Heart right ventricle (tissue), 16 donors: ENCODE measurements at regions not wholly inside any gene's neighbourhood (a gene's known extent, or its start where the extent isn't known, plus 50 kb on each side); places are given as distances from the start of the nearest gene placed in this dataset.

Experiments used
- ATAC-seq, 8 donors: fragments of 200-7000 bp; cut with Tn5 transposase; one replicate each; pipeline ENCODE4 v1.9.1; 2020; ENCODE audit warnings: mild to moderate bottlenecking in 8 of 8, moderate library complexity in 8 of 8, moderate number of reproducible peaks in 1 of 8
- DNase-seq, 2 donors: peaks; one replicate each; pipeline ENCODE4 v3.0.0-alpha.2; 2020
- H3K27ac ChIP-seq, 10 donors: fragments of 200-600 bp; sonication (generic) in 2 of 10; one replicate each; pipeline versions ENCODE4 v1.5.0 to v1.8.0; 2020 to 2022; ENCODE audit warnings: mild to moderate bottlenecking in 3 of 10
- H3K27me3 ChIP-seq, 7 donors: fragments of 200-600 bp; one replicate each; pipeline ENCODE4 v1.8.0; 2021 to 2022; ENCODE audit warnings: mild to moderate bottlenecking in 2 of 7
- H3K36me3 ChIP-seq, 9 donors: fragments of 200-600 bp; sonication (generic) in 1 of 9; one replicate each; pipeline versions ENCODE4 v1.5.0 to v1.8.0; 2020 to 2022; ENCODE audit warnings: mild to moderate bottlenecking in 2 of 9
- H3K4me1 ChIP-seq, 9 donors: fragments of 200-600 bp; sonication (generic) in 1 of 9; one replicate each; pipeline versions ENCODE4 v1.5.0 to v1.8.0; 2020 to 2022; ENCODE audit warnings: mild to moderate bottlenecking in 4 of 9
- H3K4me3 ChIP-seq, 10 donors: fragments of 200-600 bp; sonication (generic) in 2 of 10; one replicate each; pipeline versions ENCODE4 v1.5.0 to v1.8.0; 2020 to 2022; ENCODE audit warnings: mild to moderate bottlenecking in 7 of 10, moderate library complexity in 2 of 10
- H3K9me3 ChIP-seq, 11 donors: fragments of 200-600 bp in 10 of 11; sonication (generic) in 2 of 11; one replicate each; pipeline versions ENCODE4 v1.5.0 to v1.8.0; 2013 to 2022; ENCODE audit warnings: mild to moderate bottlenecking in 2 of 11, control low read depth in 1 of 11, moderate library complexity in 1 of 11
- WGBS, 2 donors: extraction: QIAGEN DNeasy Blood & Tissue Kit; methylation state at CpG; one replicate each; pipeline ENCODE4 v1.1.7; 2013; ENCODE audit warnings: inconsistent platforms in 1 of 2; 5-methylcytosine and 5-hydroxymethylcytosine counted together
- intact Hi-C, 10 donors: fragments of 100-400 bp; cut with DNase I; formaldehyde crosslinking; loops; one replicate each; pipeline versions ENCODE4 v1.11.1 to v1.14.2; 2022
- TF ChIP-seq, protein P1 (sequence below), 9 donors: fragments of 200-600 bp; sonication (generic) in 2 of 9; IDR thresholded peaks; one replicate each; pipeline versions ENCODE4 v1.5.0 to v1.8.0; 2021 to 2022; ENCODE audit warnings: antibody characterized with exemption in 9 of 9, mild to moderate bottlenecking in 5 of 9, moderate library complexity in 1 of 9
- donor health status: Arrhythmogenic right ventricular cardiomyopathy.
- donor health status: ischemic (EF 13 %, LVEDD 7.1; RV severe dilation, severe dysfunction).
- donor health status: healthy with polysubstance abuse.
- donor health status: DM: no; HTN: yes; CAD: no.
- donor health status: DM: no; HTN: no; CAD: no.
- donor health status: ischemic (EF 25% LVEDD 6.9; RV normal size, moderate dysfunction).
- donor health status: ischemic (EF 25% LVEDD 5.7; RV mildly dilated, moderate dysfunction).
- donor health status: healthy.
- donor health status: DM: yes; HTN: yes; CAD: no.
- donor health status: Ischemic cardiomyopathy.
- donor health status: ischemic (EF 35%, LVEDD 5.7; RV mildly dilated, moderate dysfunction).
- donor health status: nonischemic (EF 11% LVEDD 7.7; RV severe dilation, severe dysfunction).
- donor health status: DM: yes; HTN: yes; CAD: no.
- donor health status: PGD.
- donor health status: ischemic (EF 29% LVEDD 5.4; RV normal size, mild dysfunction).
- donor health status: nonischemic (EF 23%, LVEDD 6.1; RV moderate dilation, normal function).

GRCh38 chr12:72957454-72957853 is 685.3 kb downstream of the TRHDE start:
- ATAC-seq (no peak), DNase-seq (no peak)
- H3K4me3 ChIP-seq = no peak overlapping the region
- H3K36me3 ChIP-seq = no peaks in the 10 kb centered on the region
- H3K9me3 ChIP-seq = peaks cover 0 to 16% (median 0%) of the 10 kb centered on the region in 11 donors
- H3K27me3 ChIP-seq = no peaks in the 10 kb centered on the region
- TF ChIP-seq, protein P1, sequence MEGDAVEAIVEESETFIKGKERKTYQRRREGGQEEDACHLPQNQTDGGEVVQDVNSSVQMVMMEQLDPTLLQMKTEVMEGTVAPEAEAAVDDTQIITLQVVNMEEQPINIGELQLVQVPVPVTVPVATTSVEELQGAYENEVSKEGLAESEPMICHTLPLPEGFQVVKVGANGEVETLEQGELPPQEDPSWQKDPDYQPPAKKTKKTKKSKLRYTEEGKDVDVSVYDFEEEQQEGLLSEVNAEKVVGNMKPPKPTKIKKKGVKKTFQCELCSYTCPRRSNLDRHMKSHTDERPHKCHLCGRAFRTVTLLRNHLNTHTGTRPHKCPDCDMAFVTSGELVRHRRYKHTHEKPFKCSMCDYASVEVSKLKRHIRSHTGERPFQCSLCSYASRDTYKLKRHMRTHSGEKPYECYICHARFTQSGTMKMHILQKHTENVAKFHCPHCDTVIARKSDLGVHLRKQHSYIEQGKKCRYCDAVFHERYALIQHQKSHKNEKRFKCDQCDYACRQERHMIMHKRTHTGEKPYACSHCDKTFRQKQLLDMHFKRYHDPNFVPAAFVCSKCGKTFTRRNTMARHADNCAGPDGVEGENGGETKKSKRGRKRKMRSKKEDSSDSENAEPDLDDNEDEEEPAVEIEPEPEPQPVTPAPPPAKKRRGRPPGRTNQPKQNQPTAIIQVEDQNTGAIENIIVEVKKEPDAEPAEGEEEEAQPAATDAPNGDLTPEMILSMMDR (IDR thresholded peaks at IDR 0.05) = no peak
- intact Hi-C loops = no loop called here
- WGBS, 2 donors = 76 to 85% methylated on average over 3 of the region's 3 CpGs
- H3K27ac ChIP-seq = no peak overlapping the region
- no peaks in the 10 kb centered on the region for H3K4me1 ChIP-seq

GRCh38 chr12:72966684-72967083 is 694.5 kb downstream of the TRHDE start:
- H3K4me1 ChIP-seq = no peaks in the 10 kb centered on the region
- intact Hi-C loops = no loop called here
- no peaks in the 10 kb centered on the region for H3K27me3 ChIP-seq
- peaks cover 0 to 5% (median 0%) of the 10 kb centered on the region in 11 donors for H3K9me3 ChIP-seq
- no peak for DNase-seq
- TF ChIP-seq, protein P1 (IDR thresholded peaks at IDR 0.05) = no peak
- no peak for ATAC-seq
- no peak overlapping the region for H3K4me3 ChIP-seq
- no peaks in the 10 kb centered on the region for H3K36me3 ChIP-seq
- WGBS, 2 donors = 73 to 80% methylated on average over 3 of the region's 3 CpGs
- H3K27ac ChIP-seq = no peak overlapping the region

DNA sequence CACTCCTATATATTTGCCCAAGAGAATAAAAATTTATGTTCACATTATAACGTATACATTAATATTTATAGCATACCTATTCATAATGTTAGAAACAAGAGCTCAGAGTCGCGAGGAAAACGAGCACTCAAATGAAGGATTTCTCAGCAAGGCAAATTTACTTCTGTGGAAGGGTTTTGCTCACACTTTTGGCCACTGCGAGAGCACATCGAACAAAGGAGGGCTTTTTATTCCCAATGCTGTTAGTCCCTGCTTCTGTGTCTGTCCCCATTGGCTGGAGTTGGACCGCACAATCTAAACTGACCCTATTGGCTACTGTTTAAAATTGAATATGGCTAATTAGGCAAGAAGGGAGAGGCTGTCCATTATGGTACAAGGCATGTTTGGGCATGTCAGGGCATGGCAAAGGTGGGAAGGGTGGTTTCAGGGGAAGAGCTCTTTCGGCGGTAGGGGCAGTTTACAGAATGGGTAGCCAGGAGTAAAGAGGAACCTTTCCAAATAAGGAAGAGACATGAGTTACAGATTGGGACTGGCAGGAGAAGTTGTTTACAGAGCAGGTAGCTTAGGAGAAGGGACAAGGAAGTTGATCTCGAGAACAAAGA is 702.9 kb downstream of the TRHDE start:
- Histone ChIP-seq H3K36me3 (no peaks in the 10 kb centered on the region), H3K27me3 (no peaks in the 10 kb centered on the region), H3K9me3 (peaks cover 0 to 23% (median 8%) of the 10 kb centered on the region in 11 donors), H3K4me1 (no peaks in the 10 kb centered on the region), H3K4me3 (no peak overlapping the region), H3K27ac (no peak overlapping the region)
- TF ChIP-seq, protein P1 (IDR thresholded peaks at IDR 0.05) = no peak
- intact Hi-C loops = no loop called here
- DNase-seq = no peak
- no peak for ATAC-seq
- 82 to 93% methylated on average over 10 of the region's 10 CpGs for WGBS, 2 donors

- no peak overlapping the region for H3K27ac ChIP-seq
- no peaks in the 10 kb centered on the region for H3K36me3 ChIP-seq
- H3K27me3 ChIP-seq = no peaks in the 10 kb centered on the region
- TF ChIP-seq, protein P1 (IDR thresholded peaks at IDR 0.05) = no peak
- H3K4me3 ChIP-seq = no peak overlapping the region
- intact Hi-C loops = no loop called here
- ATAC-seq (no peak), DNase-seq (no peak)
- H3K4me1 ChIP-seq = no peaks in the 10 kb centered on the region
- WGBS, 2 donors = 95 to 97% methylated on average over 4 of the region's 4 CpGs
- peaks cover 0 to 23% (median 8%) of the 10 kb centered on the region in 11 donors for H3K9me3 ChIP-seq
These were observed 706.8 kb downstream of the TRHDE start for GRCh38 chr12:72978999-72979398.
